ENCODE measurements at regions not wholly inside any gene's neighbourhood (a gene's known extent, or its start where the extent isn't known, plus 50 kb on each side); places are given as distances from the start of the nearest gene placed in this dataset.
"Not testable (repeated sequence)": the region's sequence is repeated elsewhere in the genome, so short reads cannot be mapped to it uniquely, and the experiment has no call there.

GRCh38 chr19:21611659-21612402, 106.4 kb downstream of the ZNF429 start:
- Mint-ChIP-seq H3K36me3 (ENCODE audit: unreplicated experiment) (no peaks in the 10 kb centered on the region), H3K27me3 (ENCODE audit: unreplicated experiment) (no peaks in the 10 kb centered on the region), H3K4me3 (ENCODE audit: unreplicated experiment) (no peak overlapping the region), H3K9me3 (ENCODE audit: unreplicated experiment) (peaks cover 33% of the 10 kb centered on the region), H3K27ac (ENCODE audit: unreplicated experiment) (no peak overlapping the region), H3K4me1 (ENCODE audit: unreplicated experiment) (no peaks in the 10 kb centered on the region)
- no peak for TF ChIP-seq CTCF (IDR thresholded peaks at IDR 0.05)
- no peak for DNase-seq (ENCODE audit: extremely low spot score, unreplicated experiment)

GRCh38 chr19:21610787-21611186, 105.4 kb downstream of the ZNF429 start:
- TF ChIP-seq CTCF (IDR thresholded peaks at IDR 0.05): no peak
- Mint-ChIP-seq H3K9me3 (ENCODE audit: unreplicated experiment) (peaks cover 33% of the 10 kb centered on the region), H3K4me3 (ENCODE audit: unreplicated experiment) (no peak overlapping the region), H3K27ac (ENCODE audit: unreplicated experiment) (no peak overlapping the region), H3K27me3 (ENCODE audit: unreplicated experiment) (no peaks in the 10 kb centered on the region), H3K4me1 (ENCODE audit: unreplicated experiment) (no peaks in the 10 kb centered on the region), H3K36me3 (ENCODE audit: unreplicated experiment) (no peaks in the 10 kb centered on the region)
- no peak for DNase-seq (ENCODE audit: extremely low spot score, unreplicated experiment)

GRCh38 chr19:21610341-21610740, 104.9 kb downstream of the ZNF429 start:
- DNase-seq (ENCODE audit: extremely low spot score, unreplicated experiment): no peak

GRCh38 chr19:21608571-21608970, 103.2 kb downstream of the ZNF429 start:
- DNase-seq (ENCODE audit: extremely low spot score, unreplicated experiment): no peak
- TF ChIP-seq CTCF (IDR thresholded peaks at IDR 0.05): no peak
- Mint-ChIP-seq H3K9me3 (ENCODE audit: unreplicated experiment) (peaks cover 28% of the 10 kb centered on the region), H3K4me3 (ENCODE audit: unreplicated experiment) (no peak overlapping the region), H3K4me1 (ENCODE audit: unreplicated experiment) (peaks cover 18% of the 10 kb centered on the region), H3K27me3 (ENCODE audit: unreplicated experiment) (no peaks in the 10 kb centered on the region), H3K27ac (ENCODE audit: unreplicated experiment) (no peak overlapping the region), H3K36me3 (ENCODE audit: unreplicated experiment) (no peaks in the 10 kb centered on the region)

More at GRCh38 chr19:21610341-21610740, 104.9 kb downstream of the ZNF429 start:
- Mint-ChIP-seq H3K4me1 (ENCODE audit: unreplicated experiment) (peaks cover under 1% of the 10 kb centered on the region), H3K36me3 (ENCODE audit: unreplicated experiment) (no peaks in the 10 kb centered on the region), H3K9me3 (ENCODE audit: unreplicated experiment) (peaks cover 33% of the 10 kb centered on the region), H3K4me3 (ENCODE audit: unreplicated experiment) (no peak overlapping the region), H3K27me3 (ENCODE audit: unreplicated experiment) (no peaks in the 10 kb centered on the region), H3K27ac (ENCODE audit: unreplicated experiment) (no peak overlapping the region)
- no peak for TF ChIP-seq CTCF (IDR thresholded peaks at IDR 0.05)

- peaks cover 17% of the 10 kb centered on the region for H3K9me3 Mint-ChIP-seq (ENCODE audit: unreplicated experiment)
- H3K4me1 Mint-ChIP-seq (ENCODE audit: unreplicated experiment): peaks cover 18% of the 10 kb centered on the region
- H3K27me3 Mint-ChIP-seq (ENCODE audit: unreplicated experiment): no peaks in the 10 kb centered on the region
- H3K36me3 Mint-ChIP-seq (ENCODE audit: unreplicated experiment): no peaks in the 10 kb centered on the region
- H3K4me3 Mint-ChIP-seq (ENCODE audit: unreplicated experiment): no peak overlapping the region
- DNase-seq (ENCODE audit: extremely low spot score, unreplicated experiment): no peak
- no peak for TF ChIP-seq CTCF (IDR thresholded peaks at IDR 0.05)
- H3K27ac Mint-ChIP-seq (ENCODE audit: unreplicated experiment): no peak overlapping the region
These were observed 102.0 kb downstream of the ZNF429 start for GRCh38 chr19:21607449-21607848.

DNA sequence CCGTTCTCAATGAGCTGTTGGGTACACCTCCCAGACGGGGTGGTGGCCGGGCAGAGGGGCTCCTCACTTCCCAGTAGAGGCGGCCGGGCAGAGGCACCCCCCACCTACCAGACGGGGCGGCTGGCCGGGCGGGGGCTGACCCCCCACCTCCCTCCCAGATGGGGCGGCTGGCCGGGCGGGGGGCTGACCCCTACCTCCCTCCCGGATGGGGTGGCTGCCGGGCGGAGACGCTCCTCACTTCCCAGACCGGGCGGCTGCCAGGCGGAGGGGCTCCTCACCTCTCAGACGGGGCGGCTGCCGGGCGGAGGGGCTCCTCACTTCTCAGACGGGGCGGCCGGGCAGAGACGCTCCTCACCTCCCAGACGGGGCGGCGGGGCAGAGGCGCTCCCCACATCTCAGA, 101.6 kb downstream of the ZNF429 start:
- H3K4me3 Mint-ChIP-seq (ENCODE audit: unreplicated experiment): not testable (repeated sequence)

DNA sequence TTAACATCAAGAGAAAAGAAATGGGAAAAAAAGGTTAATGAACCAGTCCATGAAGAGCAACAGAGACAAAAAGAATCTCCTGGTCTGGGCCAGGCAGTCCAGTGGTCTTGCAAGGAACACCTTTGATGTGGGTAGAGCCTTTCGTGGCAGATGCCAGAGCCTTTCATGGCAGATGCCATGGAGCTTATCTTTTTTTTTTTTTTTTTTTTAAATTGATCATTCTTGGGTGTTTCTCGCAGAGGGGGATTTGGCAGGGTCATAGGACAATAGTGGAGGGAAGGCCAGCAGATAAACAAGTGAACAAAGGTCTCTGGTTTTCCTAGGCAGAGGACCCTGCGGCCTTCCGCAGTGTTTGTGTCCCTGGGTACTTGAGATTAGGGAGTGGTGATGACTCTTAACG, 100.9 kb downstream of the ZNF429 start:
- not testable (repeated sequence) for DNase-seq (ENCODE audit: extremely low spot score, unreplicated experiment); H3K27me3 Mint-ChIP-seq (ENCODE audit: unreplicated experiment); H3K4me3 Mint-ChIP-seq (ENCODE audit: unreplicated experiment); H3K27ac Mint-ChIP-seq (ENCODE audit: unreplicated experiment); H3K36me3 Mint-ChIP-seq (ENCODE audit: unreplicated experiment)
- Mint-ChIP-seq H3K9me3 (ENCODE audit: unreplicated experiment) (peaks cover 11% of the 10 kb centered on the region), H3K4me1 (ENCODE audit: unreplicated experiment) (peaks cover 18% of the 10 kb centered on the region)

More for the DNA sequence above, 101.6 kb downstream of the ZNF429 start:
- not testable (repeated sequence) for H3K27ac Mint-ChIP-seq (ENCODE audit: unreplicated experiment); DNase-seq (ENCODE audit: extremely low spot score, unreplicated experiment); H3K27me3 Mint-ChIP-seq (ENCODE audit: unreplicated experiment); H3K36me3 Mint-ChIP-seq (ENCODE audit: unreplicated experiment)
- Mint-ChIP-seq H3K4me1 (ENCODE audit: unreplicated experiment) (peaks cover 18% of the 10 kb centered on the region), H3K9me3 (ENCODE audit: unreplicated experiment) (peaks cover 13% of the 10 kb centered on the region)
